GM19324 (cell line): ENCODE measurements at regions not wholly inside any gene's neighbourhood (a gene's known extent, or its start where the extent isn't known, plus 50 kb on each side); places are given as distances from the start of the nearest gene placed in this dataset.

Experiments
- ATAC-seq: cut with Tn5 transposase; IDR thresholded peaks from one replicate; pipeline ENCODE4 v1.9.1; 2021; ENCODE audit warnings: mild to moderate bottlenecking, moderate library complexity; ENCODE audit not compliant: unreplicated experiment, low FRiP score

DNA sequence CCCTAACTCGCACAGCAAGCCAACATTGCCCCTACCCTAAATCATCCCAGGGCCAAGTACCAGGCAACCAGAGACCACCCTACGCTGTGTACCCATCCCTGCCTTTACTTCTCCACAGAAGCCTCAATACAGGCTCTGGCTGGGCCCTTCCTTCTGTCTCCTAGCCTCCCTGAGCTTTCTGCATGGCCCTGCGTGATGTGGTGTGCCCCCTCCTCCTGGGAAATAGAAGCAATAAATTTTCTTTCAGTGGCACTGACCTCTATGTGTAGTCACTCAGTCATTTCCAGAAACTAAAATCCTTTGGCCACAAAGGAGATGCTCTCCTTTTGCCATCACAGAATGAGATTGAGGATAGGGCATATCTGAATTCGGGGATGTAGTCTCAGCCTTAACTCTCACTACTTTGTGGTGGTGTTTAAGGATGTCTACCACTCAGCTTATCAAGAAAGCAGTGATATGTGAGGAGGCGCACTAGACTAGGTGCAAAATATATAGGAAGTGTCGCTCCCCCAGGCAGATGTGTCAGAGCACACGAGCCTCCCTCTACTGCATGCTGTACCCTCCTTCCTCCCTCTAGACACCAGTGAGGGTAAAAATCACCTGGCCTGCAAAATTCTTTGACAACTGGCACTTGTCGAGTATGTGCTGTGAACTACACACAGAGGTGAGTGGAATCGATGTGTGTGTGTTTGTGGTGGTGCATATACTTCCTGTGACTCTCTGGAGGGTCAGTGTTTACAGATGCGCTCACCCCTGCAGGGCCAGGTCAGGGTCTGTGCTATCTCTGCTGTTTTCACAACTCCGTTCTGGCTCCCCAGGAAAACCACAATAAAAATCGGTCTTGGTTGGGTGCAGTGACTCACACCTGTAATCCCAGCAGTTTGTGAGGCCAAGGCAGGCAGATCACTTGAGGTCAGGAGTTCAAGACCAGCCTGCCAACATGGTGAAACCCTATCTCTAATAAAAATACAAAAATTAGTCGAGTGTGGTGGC, 825.9 kb upstream of the IGFBP3 start:
- ATAC-seq: no peak

DNA sequence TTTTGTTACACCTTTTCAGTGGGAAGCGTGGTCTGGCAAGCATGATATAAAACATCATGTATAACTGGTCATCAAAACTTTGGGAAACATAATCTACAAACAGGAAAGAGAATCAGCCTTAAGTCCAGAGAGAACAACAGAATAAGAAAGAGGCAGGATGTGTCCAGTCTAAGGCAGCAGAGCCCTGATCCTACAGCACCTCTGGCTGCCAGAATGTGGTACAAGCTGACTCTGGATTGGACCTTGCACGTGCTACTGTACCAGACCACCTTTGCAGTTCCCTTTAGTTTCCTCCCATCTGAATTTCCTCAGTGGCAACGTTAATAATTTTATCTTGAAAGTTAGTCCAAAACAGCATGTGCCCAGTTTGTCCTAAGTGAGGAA, 824.6 kb upstream of the IGFBP3 start:
- ATAC-seq: no peak

DNA sequence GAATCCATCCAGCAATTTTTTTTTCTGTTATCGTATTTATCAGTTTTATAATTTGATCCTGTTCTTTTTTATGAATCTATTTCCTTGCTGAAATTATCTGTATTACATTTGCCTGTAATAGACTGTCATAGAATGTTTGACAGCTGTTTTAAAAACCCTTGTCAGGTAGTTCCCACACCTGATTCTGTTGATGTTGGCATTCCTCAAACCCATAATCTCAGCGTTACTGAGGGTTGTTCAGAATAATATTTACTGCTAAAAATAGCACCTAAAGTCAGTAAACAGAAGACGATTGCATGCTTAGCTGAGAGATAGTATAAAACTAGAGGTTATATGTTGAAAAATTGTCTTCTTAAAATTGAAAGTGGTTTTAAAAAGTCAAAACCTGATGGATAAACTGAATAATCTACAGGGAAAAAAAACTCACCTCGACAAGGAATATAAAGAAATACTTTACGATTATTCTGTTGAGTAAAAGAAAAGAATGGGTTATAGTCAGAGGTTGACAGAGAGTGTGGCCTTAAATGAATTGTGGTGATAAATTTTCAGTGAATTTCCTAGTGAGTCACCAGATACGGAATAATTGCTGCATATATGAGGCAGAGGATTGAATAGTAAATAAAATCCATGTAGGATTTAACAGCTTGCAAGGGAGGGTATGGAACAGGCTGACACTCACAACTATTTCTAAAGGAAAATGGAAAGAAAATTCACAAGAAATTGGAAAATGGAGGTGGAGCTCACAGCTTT, 824.1 kb upstream of the IGFBP3 start:
- ATAC-seq: no peak

DNA sequence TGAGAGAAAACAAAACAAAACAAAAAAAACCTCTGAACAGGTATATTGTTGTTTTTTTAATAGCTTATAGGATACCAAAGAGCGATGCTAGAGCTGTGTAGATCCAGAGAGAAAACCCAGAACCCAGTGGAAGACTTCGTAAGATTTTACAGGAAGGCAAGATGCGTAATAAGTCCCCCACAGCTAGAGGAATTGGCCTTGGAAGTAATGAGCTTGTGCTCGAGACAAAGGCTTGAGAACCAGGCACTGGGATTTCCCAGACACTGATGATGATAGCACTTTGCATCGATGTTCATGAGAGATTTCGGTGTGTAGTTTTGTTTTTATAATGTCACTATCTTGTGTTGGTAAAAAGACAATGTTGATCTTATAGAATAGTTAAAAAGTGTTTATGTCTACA, 821.5 kb upstream of the IGFBP3 start:
- ATAC-seq: no peak

DNA sequence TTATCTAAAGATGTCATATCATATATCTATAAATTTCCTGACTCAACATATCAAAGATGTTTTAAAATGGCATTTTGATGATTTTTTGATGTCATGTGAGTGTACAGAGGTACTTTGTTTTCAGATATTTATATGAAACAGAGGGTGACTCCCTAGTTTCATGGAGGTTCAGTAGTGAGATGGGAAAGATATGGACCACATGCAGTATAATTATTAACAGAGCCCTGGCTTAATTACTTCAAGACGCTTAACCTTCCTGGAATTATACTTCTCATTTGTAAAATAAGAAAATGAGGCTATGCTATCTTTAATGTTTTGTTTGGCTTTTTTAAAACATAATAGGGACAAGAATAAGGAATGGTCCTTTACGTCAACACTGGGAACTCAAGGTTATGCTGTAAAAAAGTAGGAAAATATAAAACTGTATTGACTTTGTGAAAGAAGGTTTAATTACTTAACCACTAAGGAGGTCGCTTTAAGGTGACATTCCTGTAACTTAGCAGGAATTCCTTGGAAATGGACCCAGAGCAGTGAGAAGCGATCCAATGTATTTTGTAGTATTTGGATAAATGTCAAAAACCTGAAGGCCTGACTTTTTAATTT, 821.0 kb upstream of the IGFBP3 start:
- ATAC-seq: no peak

DNA sequence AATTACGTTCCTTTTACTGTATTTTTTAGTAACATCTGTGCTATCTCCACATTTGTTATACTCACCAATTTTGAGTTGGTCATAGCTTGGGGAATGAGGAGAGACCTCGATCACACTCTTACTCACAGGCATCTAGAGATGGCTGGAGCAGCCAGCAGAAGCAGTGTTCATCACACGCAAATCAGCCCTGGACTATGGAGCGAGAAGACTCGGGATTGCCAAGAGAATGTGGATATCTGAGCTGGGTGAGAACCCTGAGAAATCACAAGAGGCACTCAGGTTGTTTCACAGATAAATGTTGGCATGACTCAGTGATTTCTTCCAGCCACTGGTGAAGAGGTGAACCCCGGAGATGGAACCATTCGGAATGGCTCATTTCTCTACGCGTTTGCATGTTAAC, 820.1 kb upstream of the IGFBP3 start:
- ATAC-seq: no peak

DNA sequence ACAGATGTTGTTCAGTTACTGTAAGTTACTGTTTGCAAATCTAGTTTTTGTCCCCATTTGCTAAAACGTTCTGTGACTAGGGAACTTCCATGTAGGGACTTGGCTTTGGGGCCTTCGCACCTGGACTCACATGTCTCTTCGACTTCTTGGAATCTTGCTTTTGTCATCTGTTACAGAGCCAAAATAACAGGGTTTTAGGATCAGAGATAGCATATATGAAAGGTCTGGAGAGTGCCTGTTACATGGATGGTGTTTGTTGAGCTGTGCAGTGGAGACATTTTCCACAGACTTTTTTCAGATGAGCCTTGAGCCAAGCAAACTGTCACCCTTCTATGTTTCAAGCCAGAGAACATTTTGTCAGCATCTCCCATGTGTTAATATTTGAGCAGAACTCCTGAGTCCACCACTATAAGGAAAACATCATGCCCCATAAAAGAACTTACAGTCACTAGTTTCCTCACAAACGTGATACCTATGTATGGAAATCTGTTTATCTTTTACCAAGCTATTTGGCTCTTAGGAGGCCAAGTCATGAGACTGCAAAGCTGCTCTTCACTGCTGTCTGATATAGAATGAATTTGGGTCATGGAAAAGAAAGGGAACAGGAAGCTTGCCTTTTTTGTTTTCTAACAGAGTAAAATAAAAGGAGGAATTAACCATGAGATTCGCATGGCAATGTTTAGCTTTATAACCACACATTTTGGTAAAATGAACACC, 818.6 kb upstream of the IGFBP3 start:
- no peak for ATAC-seq

DNA sequence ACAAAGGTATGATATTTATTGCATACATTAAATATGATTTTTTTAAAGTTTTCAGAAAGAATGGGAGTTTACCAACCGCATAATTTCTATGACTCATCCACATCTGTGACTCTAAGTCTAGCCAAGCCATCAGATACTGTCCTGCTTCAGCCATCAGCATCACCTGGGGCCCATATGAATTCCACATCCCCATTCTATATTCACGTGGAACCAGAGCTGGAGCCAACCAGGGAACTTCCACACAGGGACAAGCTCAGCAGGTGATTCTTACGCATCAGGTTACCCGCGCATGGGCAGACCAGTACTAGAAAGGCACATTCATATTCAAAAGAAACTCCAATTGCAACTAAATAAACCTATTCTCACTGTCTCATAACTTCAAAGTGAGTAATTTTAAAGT, 817.7 kb upstream of the IGFBP3 start:
- no peak for ATAC-seq

DNA sequence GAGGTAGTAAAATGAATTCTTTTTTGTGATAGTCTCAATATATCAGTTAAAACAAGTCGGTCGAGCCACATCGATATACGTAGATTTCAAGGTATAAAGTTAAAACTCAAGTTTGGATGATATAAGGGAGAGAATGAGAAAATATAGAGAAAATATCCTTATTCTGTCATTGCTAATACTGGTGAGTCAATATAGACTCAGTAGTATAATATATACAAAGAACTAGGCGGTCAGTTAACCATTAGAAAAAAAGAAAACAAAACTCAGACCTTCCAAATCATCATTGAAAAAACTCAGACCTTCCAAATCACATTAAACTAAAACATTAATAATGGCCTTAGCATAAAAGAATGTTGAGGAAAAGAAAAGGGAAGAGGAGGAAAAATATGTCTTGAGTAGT, 817.1 kb upstream of the IGFBP3 start:
- ATAC-seq: no peak

DNA sequence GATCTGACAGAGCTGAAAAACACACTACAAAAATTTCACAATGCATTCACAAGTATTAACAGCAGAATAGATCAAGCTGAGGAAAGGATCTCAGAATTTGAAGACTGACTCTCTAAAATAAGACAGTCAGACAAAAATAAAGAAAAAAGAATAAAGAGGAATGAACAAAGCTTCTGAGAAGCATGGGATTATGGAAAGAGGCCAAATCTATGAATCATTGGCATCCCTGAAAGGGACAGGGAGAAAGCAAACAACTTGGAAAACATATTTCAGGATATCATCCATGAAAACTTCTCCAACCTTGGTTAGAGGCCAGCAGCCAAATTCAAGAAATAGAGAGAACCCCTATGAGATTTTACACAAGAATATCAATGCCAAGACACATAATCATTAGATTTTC, 804.8 kb upstream of the IGFBP3 start:
- ATAC-seq: no peak

DNA sequence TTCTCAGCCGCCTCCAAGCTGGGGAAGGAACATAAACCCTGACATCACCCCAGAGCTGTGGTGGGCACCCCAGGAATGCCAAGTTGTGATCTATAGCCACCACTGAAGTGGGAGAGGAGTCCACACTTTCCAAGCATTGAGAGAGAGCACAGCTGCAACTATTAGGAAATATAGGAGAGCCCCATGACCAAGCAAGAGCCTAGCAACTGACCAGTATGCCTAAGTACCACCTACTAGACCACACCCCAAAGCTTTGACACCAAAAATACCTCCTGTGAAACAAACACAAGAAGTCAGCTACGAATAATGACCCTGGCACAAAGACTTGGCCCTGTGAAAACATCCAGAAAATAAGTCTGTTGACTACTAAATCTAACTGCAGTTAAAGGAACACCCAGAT, 804.1 kb upstream of the IGFBP3 start:
- no peak for ATAC-seq

DNA sequence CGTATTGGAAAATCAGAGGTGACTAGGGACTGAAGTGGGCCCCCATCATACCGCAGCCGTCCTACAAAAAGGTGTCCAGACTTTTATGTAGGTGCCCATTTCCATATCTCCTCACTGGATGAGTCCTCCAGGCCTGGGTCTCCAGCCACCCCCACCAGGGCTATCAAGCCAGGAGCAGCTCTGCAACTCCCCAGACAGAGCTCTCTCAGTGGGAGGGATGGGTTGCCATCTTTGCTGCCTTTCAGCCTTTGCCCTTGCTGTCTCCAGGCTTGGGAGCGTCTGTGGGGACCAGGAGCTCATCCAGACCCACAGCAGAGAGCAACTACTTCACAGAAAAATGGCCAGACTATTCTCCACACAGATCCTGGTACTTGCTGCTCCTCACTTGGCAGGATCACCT, 802.7 kb upstream of the IGFBP3 start:
- ATAC-seq: no peak

DNA sequence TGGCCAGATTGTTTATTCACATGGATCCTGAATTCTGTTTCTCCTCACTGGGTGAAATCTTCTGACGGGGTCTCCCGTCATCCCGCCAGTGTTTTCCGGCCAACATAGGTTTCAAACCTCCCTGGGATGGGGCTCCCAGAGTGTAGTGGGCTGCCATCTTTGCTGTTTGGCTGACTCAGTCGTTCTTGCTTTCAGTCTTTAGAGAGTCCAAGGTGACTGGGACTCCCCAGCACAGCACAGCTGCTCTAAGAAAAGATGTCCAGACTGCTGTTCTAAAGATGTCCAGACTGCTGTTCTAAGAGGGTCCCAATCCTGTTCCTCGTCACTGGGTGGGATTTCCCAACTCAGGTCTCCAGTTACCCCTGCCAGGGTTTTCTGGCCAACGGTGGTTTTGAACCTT, 801.9 kb upstream of the IGFBP3 start:
- ATAC-seq: no peak

DNA sequence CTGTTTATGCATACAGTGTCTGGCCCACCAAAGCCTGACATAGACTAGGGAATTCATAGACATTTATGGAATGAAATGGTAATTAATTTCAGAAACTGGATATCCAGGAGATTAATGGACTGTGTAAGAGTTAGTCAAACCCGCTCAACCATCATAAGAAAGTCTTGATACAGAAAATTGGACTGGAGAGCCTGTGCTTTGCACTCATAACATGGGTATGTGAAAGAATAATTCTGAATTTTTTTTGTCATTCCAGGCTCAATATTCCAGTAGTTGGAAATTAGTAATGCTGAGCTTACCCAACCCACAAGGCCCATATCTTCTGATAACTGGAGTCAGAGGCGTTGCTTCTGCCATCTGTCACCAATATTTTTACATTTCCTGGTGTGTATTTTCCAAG, 799.7 kb upstream of the IGFBP3 start:
- no peak for ATAC-seq

DNA sequence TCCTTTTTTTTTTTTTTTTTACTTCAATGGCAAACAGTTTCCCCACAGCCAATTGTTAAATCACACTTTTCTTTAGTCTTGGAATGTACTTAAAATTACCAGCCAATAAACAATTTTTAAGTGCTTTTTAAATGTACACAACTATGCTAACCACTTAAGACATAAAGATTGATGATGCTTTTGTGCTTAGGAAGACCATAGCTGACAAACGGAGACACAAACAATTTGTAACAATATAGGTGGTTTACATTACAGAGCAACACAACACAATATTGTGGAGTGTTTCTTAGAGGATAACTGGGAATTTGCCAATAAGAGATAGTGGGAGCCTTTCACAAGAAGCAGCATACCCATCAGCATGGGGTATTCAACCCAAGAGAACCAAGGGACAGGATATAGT, 798.5 kb upstream of the IGFBP3 start:
- no peak for ATAC-seq

DNA sequence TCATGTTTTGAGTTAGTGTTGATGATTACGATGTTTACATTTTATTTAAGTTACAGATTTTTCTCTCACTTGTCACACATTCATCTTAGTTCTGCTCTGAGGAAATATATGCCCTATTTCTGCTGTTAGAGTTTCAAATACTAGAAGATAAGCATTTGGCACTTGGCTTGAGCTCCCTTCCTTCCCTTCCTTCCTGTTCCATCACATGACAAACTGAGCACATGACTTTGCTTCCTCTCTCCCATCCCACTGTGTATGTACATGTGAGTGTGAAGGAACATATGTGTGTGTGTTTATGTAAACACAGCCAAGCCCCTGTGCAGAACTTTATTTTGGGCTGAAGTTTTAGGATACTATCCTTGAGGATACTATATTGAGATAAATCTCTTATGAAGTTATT, 795.9 kb upstream of the IGFBP3 start:
- no peak for ATAC-seq

DNA sequence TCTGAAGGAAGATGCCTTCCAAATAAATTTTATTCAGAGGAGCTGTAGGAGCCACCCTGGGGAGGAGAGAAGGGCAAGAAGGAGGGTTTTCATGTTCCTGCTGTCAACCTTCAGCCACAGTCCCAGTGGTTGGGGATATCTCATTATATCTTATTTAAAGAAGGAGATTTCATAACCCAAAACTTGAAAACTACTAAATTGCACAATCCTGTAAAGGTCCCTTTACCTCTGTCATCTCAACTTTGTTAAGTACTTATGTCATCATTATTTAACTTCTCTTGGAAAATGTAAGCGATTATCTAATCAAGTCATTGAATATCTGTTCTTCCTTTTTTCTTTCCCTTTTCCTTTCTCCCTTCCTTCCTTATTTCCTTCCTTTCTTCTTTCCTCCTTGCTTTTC, 794.5 kb upstream of the IGFBP3 start:
- no peak for ATAC-seq

DNA sequence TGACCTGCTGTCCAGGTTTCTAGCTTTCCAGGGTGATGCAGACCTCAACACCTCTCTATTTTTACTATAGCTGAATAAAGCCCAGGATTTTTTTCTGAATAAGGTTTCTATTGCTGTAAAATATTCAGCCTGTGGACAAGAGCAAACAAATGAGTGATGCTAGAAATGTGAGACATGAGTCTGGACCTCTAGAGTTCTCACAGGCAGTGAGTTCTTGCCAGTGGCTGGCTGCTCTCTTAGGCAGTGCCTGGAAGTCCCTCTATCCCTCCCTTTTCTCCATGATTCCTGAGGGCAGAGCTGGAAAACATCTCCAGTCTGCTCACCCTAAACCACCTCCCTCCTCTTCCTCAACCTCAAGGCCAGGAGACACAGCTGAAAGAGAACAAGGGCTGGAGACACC, 793.8 kb upstream of the IGFBP3 start:
- ATAC-seq: no peak

DNA sequence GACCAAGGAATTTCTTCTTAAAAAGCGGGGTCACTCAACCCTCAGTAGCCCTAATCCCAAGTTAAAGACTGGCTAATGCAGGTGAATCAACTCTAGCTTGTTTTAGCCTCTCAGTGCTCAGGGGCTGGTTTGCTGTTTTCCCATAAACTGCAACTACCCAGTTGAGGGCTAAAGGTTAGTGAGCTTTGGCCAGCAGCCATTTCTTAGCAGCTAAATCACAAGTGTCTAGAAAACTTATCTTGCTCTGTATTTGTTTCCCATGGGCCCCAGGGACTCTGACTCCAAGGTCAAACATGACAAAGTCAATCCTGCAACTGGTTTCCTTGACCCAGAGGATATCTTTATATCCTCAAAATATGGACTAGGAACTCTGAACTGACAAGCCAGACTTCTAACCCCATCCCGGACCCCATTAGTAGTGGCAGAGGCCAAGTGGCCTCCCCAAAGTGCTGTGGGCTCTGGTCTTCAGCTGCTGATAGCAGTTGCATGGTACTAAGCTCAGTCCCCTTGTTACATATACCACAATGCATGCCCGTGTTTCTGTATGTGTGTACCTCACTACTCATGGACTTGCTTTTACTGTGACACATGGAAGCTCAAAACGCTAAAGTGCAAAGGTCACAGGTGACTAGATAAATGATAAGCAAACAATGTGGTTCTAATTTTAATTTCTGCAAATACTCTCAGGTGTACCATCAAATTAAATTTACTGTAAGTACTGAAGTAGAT, 793.0 kb upstream of the IGFBP3 start:
- ATAC-seq: no peak

DNA sequence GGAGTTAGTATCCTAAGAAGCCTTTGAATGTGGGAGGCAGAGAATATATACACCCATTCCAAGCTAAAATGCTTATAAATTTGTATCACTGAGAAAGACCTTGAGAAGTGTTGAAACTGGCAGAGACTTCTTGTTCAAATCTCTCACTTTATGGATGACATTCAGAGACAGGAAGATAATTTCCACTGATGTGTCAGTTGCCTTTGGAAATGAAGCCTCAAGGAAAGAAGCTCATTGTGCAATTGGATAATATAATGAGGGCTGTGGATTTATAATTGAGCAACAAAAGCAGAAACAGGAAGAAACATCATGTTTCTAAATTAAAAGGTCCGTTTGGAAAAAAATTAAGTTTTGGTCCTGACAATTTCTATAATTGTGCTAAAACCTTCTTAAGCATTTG, 789.9 kb upstream of the IGFBP3 start:
- no peak for ATAC-seq
